ENCODE measurements at regions not wholly inside any gene's neighbourhood (a gene's known extent, or its start where the extent isn't known, plus 50 kb on each side); places are given as distances from the start of the nearest gene placed in this dataset.

DNA sequence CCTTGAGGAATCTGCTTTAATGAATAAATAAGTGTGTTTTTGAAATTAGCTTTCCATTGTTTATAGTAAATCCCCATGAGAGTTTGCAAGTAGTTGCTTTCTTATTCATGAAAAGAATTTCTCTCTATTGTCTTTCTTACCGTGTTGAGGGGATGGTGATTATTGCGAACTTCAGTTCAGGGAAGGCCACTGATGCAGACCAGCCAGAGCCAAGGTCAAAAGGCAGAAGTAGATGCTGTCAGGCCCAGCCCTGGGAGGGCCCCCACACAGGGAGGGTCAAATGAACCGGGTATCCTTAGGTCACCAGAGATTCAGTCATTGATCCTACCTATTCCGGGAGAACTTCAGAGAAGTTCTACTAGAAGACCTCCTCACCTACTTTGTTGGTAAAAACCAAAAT, 185.9 kb downstream of the NUFIP1 start:
- TF ChIP-seq, protein P1, sequence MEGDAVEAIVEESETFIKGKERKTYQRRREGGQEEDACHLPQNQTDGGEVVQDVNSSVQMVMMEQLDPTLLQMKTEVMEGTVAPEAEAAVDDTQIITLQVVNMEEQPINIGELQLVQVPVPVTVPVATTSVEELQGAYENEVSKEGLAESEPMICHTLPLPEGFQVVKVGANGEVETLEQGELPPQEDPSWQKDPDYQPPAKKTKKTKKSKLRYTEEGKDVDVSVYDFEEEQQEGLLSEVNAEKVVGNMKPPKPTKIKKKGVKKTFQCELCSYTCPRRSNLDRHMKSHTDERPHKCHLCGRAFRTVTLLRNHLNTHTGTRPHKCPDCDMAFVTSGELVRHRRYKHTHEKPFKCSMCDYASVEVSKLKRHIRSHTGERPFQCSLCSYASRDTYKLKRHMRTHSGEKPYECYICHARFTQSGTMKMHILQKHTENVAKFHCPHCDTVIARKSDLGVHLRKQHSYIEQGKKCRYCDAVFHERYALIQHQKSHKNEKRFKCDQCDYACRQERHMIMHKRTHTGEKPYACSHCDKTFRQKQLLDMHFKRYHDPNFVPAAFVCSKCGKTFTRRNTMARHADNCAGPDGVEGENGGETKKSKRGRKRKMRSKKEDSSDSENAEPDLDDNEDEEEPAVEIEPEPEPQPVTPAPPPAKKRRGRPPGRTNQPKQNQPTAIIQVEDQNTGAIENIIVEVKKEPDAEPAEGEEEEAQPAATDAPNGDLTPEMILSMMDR (IDR thresholded peaks at IDR 0.05), result no peak
- TF ChIP-seq POLR2AphosphoS5 (IDR thresholded peaks at IDR 0.05; ENCODE audit: low read depth, low read length) (no peak), REST (IDR thresholded peaks at IDR 0.05; ENCODE audit: insufficient read depth in 1 of 2, low read depth in 2 of 2, low read length in 1 of 2) (no peak)
